Ovary (tissue), 7 donors: ENCODE measurements at regions not wholly inside any gene's neighbourhood (a gene's known extent, or its start where the extent isn't known, plus 50 kb on each side); places are given as distances from the start of the nearest gene placed in this dataset.

Experiments used
- DNase-seq, 5 donors: peaks; one replicate each; pipeline ENCODE4 v3.0.0-alpha.2; 2019 to 2020
- H3K27ac ChIP-seq, 2 donors: fragments of 200-600 bp; one replicate each; pipeline versions ENCODE4 v1.5.1 to v1.8.0; 2019 to 2022
- H3K27me3 ChIP-seq: fragments of 200-600 bp; one replicate; pipeline ENCODE4 v1.8.0; 2022
- H3K36me3 ChIP-seq: fragments of 200-600 bp; sonication (generic); one replicate; pipeline ENCODE4 v1.5.1; 2019
- H3K4me1 ChIP-seq: one replicate; pipeline ENCODE4 v1.8.1; 2013; ENCODE audit warnings: mild to moderate bottlenecking, moderate library complexity; ENCODE audit not compliant: insufficient read depth
- H3K4me3 ChIP-seq: fragments of 200-600 bp; sonication (generic); one replicate; pipeline ENCODE4 v1.5.1; 2017
- H3K9me3 ChIP-seq, 2 donors: fragments of 200-600 bp in 1 of 2; sonication (generic) in 1 of 2; one replicate each; pipeline versions ENCODE4 v1.5.1 to v1.8.1; 2013 to 2019; ENCODE audit warnings: mild to moderate bottlenecking in 1 of 2, moderate library complexity in 1 of 2
- CTCF ChIP-seq, 3 donors: fragments of 450-650 bp in 2 of 3; fragments of 200-600 bp in 1 of 3; IDR thresholded peaks; one replicate each; pipeline versions ENCODE4 v1.5.1 to v1.8.0; 2016 to 2022; ENCODE audit warnings: antibody characterized with exemption in 3 of 3, mild to moderate bottlenecking in 1 of 3
- EP300 ChIP-seq: sonication (generic); formaldehyde crosslinking; IDR thresholded peaks from one replicate; pipeline ENCODE4 v1.6.1; 2017; ENCODE audit warnings: antibody characterized with exemption
- POLR2A ChIP-seq: fragments of 450-650 bp; IDR thresholded peaks from one replicate; pipeline ENCODE4 v1.6.1; 2017; ENCODE audit warnings: antibody characterized with exemption, mild to moderate bottlenecking, moderate library complexity
- WGBS, 3 donors: extraction: QIAGEN DNeasy Blood & Tissue Kit in 1 of 3; methylation state at CpG; one replicate each; pipeline versions ENCODE4 v1.1.5 to v1.1.7; 2013 to 2017; 5-methylcytosine and 5-hydroxymethylcytosine counted together
- intact Hi-C, 4 donors: fragments of 100-400 bp; cut with DNase I; formaldehyde crosslinking; loops; one replicate each; pipeline versions ENCODE4 v1.11.0 to v1.15.1; 2022 to 2023
- donor health status: DM: no; HTN: no; CAD: no; lungs with moderate emphysema.
- donor health status: DM: no; HTN: no; CAD: no.
- donor health status: Bipolar disorder and iron deficiency.
- donor health status: DM: no; HTN: no; CAD: no.
- donor health status: DM: yes; HTN: yes; CAD: no.

GRCh38 chr9:1952001-1952400 is 63.1 kb upstream of the SMARCA2 start:
- no peak for DNase-seq
- Histone ChIP-seq H3K9me3 (no peaks in the 10 kb centered on the region), H3K4me3 (no peak overlapping the region), H3K27me3 (no peaks in the 10 kb centered on the region), H3K4me1 (no peaks in the 10 kb centered on the region), H3K36me3 (no peaks in the 10 kb centered on the region), H3K27ac (no peak overlapping the region)
- TF ChIP-seq POLR2A (no peak), EP300 (no peak), CTCF (IDR thresholded peaks at IDR 0.05) (no peak)
- intact Hi-C loops, result no loop called here
- 87 to 92% (median 88%) methylated on average over 3 of the region's 3 CpGs for WGBS, 3 donors

GRCh38 chr9:1954238-1954637 is 60.9 kb upstream of the SMARCA2 start:
- H3K27ac ChIP-seq, result no peak overlapping the region
- no peak for DNase-seq
- no peaks in the 10 kb centered on the region for H3K9me3 ChIP-seq
- no peak overlapping the region for H3K4me3 ChIP-seq
- TF ChIP-seq CTCF (IDR thresholded peaks at IDR 0.05), result no peak
- no peak for TF ChIP-seq POLR2A
- no peak for TF ChIP-seq EP300
- no peaks in the 10 kb centered on the region for H3K27me3 ChIP-seq
- H3K36me3 ChIP-seq, result no peaks in the 10 kb centered on the region
- 78 to 88% (median 86%) methylated on average over 2 of the region's 2 CpGs for WGBS, 3 donors
- H3K4me1 ChIP-seq, result no peaks in the 10 kb centered on the region
- intact Hi-C loops, result no loop called here

- no peak for DNase-seq
- Histone ChIP-seq H3K9me3 (no peaks in the 10 kb centered on the region), H3K36me3 (no peaks in the 10 kb centered on the region), H3K27ac (no peak overlapping the region), H3K27me3 (no peaks in the 10 kb centered on the region), H3K4me3 (no peak overlapping the region), H3K4me1 (no peaks in the 10 kb centered on the region)
- intact Hi-C loops, result no loop called here
- TF ChIP-seq CTCF (IDR thresholded peaks at IDR 0.05) (no peak), POLR2A (no peak), EP300 (no peak)
- WGBS, 3 donors, result 93 to 98% (median 97%) methylated on average over 1 of the region's 1 CpG
Measured at GRCh38 chr9:1956958-1957357, 58.2 kb upstream of the SMARCA2 start.

GRCh38 chr9:1957856-1958255 is 57.3 kb upstream of the SMARCA2 start:
- no peaks in the 10 kb centered on the region for H3K36me3 ChIP-seq
- no peak overlapping the region for H3K27ac ChIP-seq
- no peaks in the 10 kb centered on the region for H3K9me3 ChIP-seq
- 70 to 90% (median 88%) methylated on average over 2 of the region's 2 CpGs for WGBS, 3 donors
- H3K27me3 ChIP-seq, result no peaks in the 10 kb centered on the region
- DNase-seq, result no peak
- no peak overlapping the region for H3K4me3 ChIP-seq
- H3K4me1 ChIP-seq, result no peaks in the 10 kb centered on the region
- intact Hi-C loops, result no loop called here
- TF ChIP-seq POLR2A (no peak), CTCF (IDR thresholded peaks at IDR 0.05) (no peak), EP300 (no peak)

GRCh38 chr9:1959371-1959770 is 55.8 kb upstream of the SMARCA2 start:
- 93 to 97% (median 95%) methylated on average over 1 of the region's 1 CpG for WGBS, 3 donors
- Histone ChIP-seq H3K9me3 (no peaks in the 10 kb centered on the region), H3K36me3 (no peaks in the 10 kb centered on the region), H3K27ac (no peak overlapping the region), H3K4me1 (no peaks in the 10 kb centered on the region), H3K4me3 (no peak overlapping the region), H3K27me3 (no peaks in the 10 kb centered on the region)
- intact Hi-C loops, result no loop called here
- no peak for TF ChIP-seq EP300
- TF ChIP-seq POLR2A, result no peak
- TF ChIP-seq CTCF (IDR thresholded peaks at IDR 0.05), result no peak
- DNase-seq, result no peak
